ENCODE measurements at regions not wholly inside any gene's neighbourhood (a gene's known extent, or its start where the extent isn't known, plus 50 kb on each side); places are given as distances from the start of the nearest gene placed in this dataset.
A peak's percentile ranks its signal among the peaks of the same experiment; 100 is the strongest.

- DNase-seq: no peak
Observed at GRCh38 chr3:83765956-83766355, 1192.8 kb upstream of the CADM2 start.

- DNase-seq: no peak
Observed at GRCh38 chr3:83769791-83770663, 1188.8 kb upstream of the CADM2 start.

GRCh38 chr3:83770664-83771402, 1188.0 kb upstream of the CADM2 start:
- no peak for DNase-seq

GRCh38 chr3:83802801-83803200, 1156.0 kb upstream of the CADM2 start:
- DNase-seq: no peak

- no peak for DNase-seq
Observed at GRCh38 chr3:83807511-83807910, 1151.3 kb upstream of the CADM2 start.

GRCh38 chr3:83813176-83813575, 1145.6 kb upstream of the CADM2 start:
- no peak for DNase-seq

- no peak for DNase-seq
Observed at GRCh38 chr3:83816653-83817052, 1142.1 kb upstream of the CADM2 start.

- DNase-seq: no peak
Observed at GRCh38 chr3:83821506-83821905, 1137.3 kb upstream of the CADM2 start.

- DNase-seq: no peak
Observed at GRCh38 chr3:83823095-83823494, 1135.7 kb upstream of the CADM2 start.

- DNase-seq: no peak
Observed at GRCh38 chr3:83835040-83835439, 1123.7 kb upstream of the CADM2 start.

- DNase-seq: no peak
Observed at GRCh38 chr3:83842511-83842910, 1116.3 kb upstream of the CADM2 start.

GRCh38 chr3:83843716-83844115, 1115.1 kb upstream of the CADM2 start:
- DNase-seq: peak; percentile 8

- DNase-seq: no peak
Observed at GRCh38 chr3:83849106-83849730, 1109.6 kb upstream of the CADM2 start.

- no peak for DNase-seq
Observed at GRCh38 chr3:83863380-83863779, 1095.4 kb upstream of the CADM2 start.

GRCh38 chr3:83868909-83869567, 1089.8 kb upstream of the CADM2 start:
- DNase-seq: no peak

GRCh38 chr3:83873550-83873949, 1085.2 kb upstream of the CADM2 start:
- no peak for DNase-seq

GRCh38 chr3:83877910-83878309, 1080.9 kb upstream of the CADM2 start:
- no peak for DNase-seq

GRCh38 chr3:83882701-83883100, 1076.1 kb upstream of the CADM2 start:
- no peak for DNase-seq

GRCh38 chr3:83890039-83890762, 1068.6 kb upstream of the CADM2 start:
- no peak for DNase-seq

GRCh38 chr3:83890763-83891135, 1068.0 kb upstream of the CADM2 start:
- no peak for DNase-seq

GRCh38 chr3:83894223-83894622, 1064.6 kb upstream of the CADM2 start:
- no peak for DNase-seq

- no peak for DNase-seq
Observed at GRCh38 chr3:83895892-83896291, 1062.9 kb upstream of the CADM2 start.

Measured in NCI-H446 treated with DMSO at 0.1 percent for 48 hours (cell line).